PFSK-1 (cell line): ENCODE measurements at regions not wholly inside any gene's neighbourhood (a gene's known extent, or its start where the extent isn't known, plus 50 kb on each side); places are given as distances from the start of the nearest gene placed in this dataset.

Experiments used
- FOXP2 ChIP-seq: optimal IDR thresholded peaks from 2 replicates; pipeline ENCODE3; 2011; ENCODE audit warnings: borderline replicate concordance, control low read depth, inconsistent platforms; ENCODE audit not compliant: insufficient read depth; ENCODE audit errors: extremely low read length, extremely low read depth
- POLR2AphosphoS5 ChIP-seq: IDR thresholded peaks from 2 replicates; pipeline ENCODE4 v1.6.1; 2012; ENCODE audit warnings: low read depth, mild to moderate bottlenecking, control low read depth, low read length, moderate library complexity
- SIN3A ChIP-seq: IDR thresholded peaks from 2 replicates; pipeline ENCODE4 v1.6.1; 2012; ENCODE audit warnings: mild to moderate bottlenecking, low read length, moderate library complexity, borderline replicate concordance; ENCODE audit not compliant: insufficient read depth
- TAF1 ChIP-seq: IDR thresholded peaks from 2 replicates; pipeline ENCODE4 v1.6.1; 2012; ENCODE audit warnings: low read length, control low read depth, borderline replicate concordance; ENCODE audit not compliant: insufficient read depth
- TF ChIP-seq, protein P1 (sequence below), 2 experiments: IDR thresholded peaks; 2 replicates each; pipeline versions ENCODE4 v1.6.1 to v1.8.0; 2011 to 2012; ENCODE audit warnings: low read depth in 2 of 2, low read length in 2 of 2, control low read depth in 1 of 2, inconsistent platforms in 1 of 2, mild to moderate bottlenecking in 1 of 2, moderate library complexity in 1 of 2; ENCODE audit not compliant: insufficient read depth in 1 of 2

DNA sequence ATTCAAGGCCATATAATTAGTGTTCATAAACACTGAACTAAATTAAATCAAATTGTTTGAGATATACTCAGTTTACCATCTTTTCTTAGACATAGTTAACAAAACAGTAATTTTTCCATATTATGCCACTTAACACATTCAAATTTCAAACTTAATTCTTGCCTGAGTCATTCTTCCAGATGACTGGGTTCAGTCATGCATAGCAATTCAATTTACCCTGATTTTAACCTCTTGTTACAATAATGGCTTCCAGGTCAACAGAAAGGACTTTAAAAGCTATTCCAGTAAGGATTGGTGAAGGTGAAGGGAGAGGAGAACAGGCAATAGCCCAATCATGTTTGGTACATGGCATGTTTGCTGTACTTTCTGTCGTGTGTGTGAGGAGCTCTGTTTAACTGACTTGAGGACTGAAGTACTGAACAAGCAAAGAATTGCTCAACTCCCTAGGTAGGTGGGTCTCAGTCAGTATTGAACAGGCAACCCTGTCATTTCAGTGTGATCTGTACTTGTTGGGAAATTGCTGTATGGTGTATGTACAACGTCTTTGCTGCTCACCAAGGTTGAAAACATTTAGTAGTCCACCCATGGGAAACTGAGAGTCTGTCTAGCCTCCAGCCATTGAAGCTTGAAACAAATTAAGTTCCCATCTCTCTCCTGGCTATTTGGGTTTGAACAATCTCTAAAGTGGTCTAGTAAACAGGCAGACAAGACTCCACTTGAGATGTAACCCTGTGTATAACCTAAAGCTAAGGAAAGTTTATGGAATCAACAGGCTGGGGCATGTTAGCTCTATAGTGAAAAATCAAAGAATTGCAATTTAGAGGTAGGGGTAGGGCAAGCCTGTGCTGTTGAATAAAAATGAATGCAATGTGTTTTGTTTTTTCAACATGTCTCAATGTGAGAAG lies 327.2 kb downstream of the BTG1 start:
- TF ChIP-seq, protein P1, sequence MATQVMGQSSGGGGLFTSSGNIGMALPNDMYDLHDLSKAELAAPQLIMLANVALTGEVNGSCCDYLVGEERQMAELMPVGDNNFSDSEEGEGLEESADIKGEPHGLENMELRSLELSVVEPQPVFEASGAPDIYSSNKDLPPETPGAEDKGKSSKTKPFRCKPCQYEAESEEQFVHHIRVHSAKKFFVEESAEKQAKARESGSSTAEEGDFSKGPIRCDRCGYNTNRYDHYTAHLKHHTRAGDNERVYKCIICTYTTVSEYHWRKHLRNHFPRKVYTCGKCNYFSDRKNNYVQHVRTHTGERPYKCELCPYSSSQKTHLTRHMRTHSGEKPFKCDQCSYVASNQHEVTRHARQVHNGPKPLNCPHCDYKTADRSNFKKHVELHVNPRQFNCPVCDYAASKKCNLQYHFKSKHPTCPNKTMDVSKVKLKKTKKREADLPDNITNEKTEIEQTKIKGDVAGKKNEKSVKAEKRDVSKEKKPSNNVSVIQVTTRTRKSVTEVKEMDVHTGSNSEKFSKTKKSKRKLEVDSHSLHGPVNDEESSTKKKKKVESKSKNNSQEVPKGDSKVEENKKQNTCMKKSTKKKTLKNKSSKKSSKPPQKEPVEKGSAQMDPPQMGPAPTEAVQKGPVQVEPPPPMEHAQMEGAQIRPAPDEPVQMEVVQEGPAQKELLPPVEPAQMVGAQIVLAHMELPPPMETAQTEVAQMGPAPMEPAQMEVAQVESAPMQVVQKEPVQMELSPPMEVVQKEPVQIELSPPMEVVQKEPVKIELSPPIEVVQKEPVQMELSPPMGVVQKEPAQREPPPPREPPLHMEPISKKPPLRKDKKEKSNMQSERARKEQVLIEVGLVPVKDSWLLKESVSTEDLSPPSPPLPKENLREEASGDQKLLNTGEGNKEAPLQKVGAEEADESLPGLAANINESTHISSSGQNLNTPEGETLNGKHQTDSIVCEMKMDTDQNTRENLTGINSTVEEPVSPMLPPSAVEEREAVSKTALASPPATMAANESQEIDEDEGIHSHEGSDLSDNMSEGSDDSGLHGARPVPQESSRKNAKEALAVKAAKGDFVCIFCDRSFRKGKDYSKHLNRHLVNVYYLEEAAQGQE (IDR thresholded peaks at IDR 0.05; ENCODE audit: insufficient read depth in 1 of 2, low read depth in 2 of 2, low read length in 2 of 2), result no peak

- TF ChIP-seq POLR2AphosphoS5, result no peak
- TF ChIP-seq TAF1, result no peak
- no peak for TF ChIP-seq SIN3A
- TF ChIP-seq, protein P1 (IDR thresholded peaks at IDR 0.05; ENCODE audit: insufficient read depth in 1 of 2, low read depth in 2 of 2, low read length in 2 of 2), result no peak
- no peak for TF ChIP-seq FOXP2
Observed at GRCh38 chr12:91817517-91817916, 328.1 kb downstream of the BTG1 start.

- TF ChIP-seq, protein P1 (IDR thresholded peaks at IDR 0.05; ENCODE audit: insufficient read depth in 1 of 2, low read depth in 2 of 2, low read length in 2 of 2), result no peak
- TF ChIP-seq TAF1 (no peak), FOXP2 (no peak), SIN3A (no peak), POLR2AphosphoS5 (no peak)
Observed at GRCh38 chr12:91813701-91814100, 331.9 kb downstream of the BTG1 start.

- TF ChIP-seq SIN3A, result no peak
- no peak for TF ChIP-seq TAF1
- no peak for TF ChIP-seq FOXP2
- TF ChIP-seq, protein P1 (IDR thresholded peaks at IDR 0.05; ENCODE audit: insufficient read depth in 1 of 2, low read depth in 2 of 2, low read length in 2 of 2), result no peak
- no peak for TF ChIP-seq POLR2AphosphoS5
Observed at GRCh38 chr12:91811481-91812287, 334.0 kb downstream of the BTG1 start.
